SK-N-SH treated with all-trans-retinoic acid at 6 μM for 48 hours (cell line): ENCODE measurements at regions not wholly inside any gene's neighbourhood (a gene's known extent, or its start where the extent isn't known, plus 50 kb on each side); places are given as distances from the start of the nearest gene placed in this dataset.

Experiments
- ATAC-seq: fragments of 200-7000 bp; cut with Tn5 transposase; 3 replicates; pipeline ENCODE4 v1.9.1; 2020; ENCODE audit warnings: mild to moderate bottlenecking, moderate library complexity
- ARNTL ChIP-seq: fragments of 450-650 bp; formaldehyde crosslinking; IDR thresholded peaks from 2 replicates; pipeline ENCODE4 v1.5.0; 2020; ENCODE audit warnings: low read depth, mild to moderate bottlenecking, moderate library complexity, borderline replicate concordance
- BACH2 ChIP-seq: fragments of 250-450 bp; sonication (Bioruptor Pico); IDR thresholded peaks from 2 replicates; pipeline ENCODE4 v1.9.0; 2021; ENCODE audit warnings: mild to moderate bottlenecking, borderline replicate concordance
- CSDC2 ChIP-seq: fragments of 250-450 bp; sonication (Bioruptor Pico); IDR thresholded peaks from 2 replicates; pipeline ENCODE4 v1.5.0; 2020; ENCODE audit warnings: mild to moderate bottlenecking, moderate library complexity
- ESRRG ChIP-seq: fragments of 250-450 bp; sonication (Bioruptor Pico); IDR thresholded peaks from 2 replicates; pipeline ENCODE4 v1.6.1; 2021; ENCODE audit warnings: mild to moderate bottlenecking
- OSR1 ChIP-seq: fragments of 250-450 bp; sonication (Bioruptor Pico); IDR thresholded peaks from 2 replicates; pipeline ENCODE4 v1.8.0; 2022; ENCODE audit warnings: moderate library complexity, mild to moderate bottlenecking, inconsistent platforms
- PPARA ChIP-seq: fragments of 250-450 bp; sonication (Bioruptor Pico); IDR thresholded peaks from 2 replicates; pipeline ENCODE4 v1.5.0; 2020; ENCODE audit warnings: mild to moderate bottlenecking, borderline replicate concordance
- RARB ChIP-seq: fragments of 250-450 bp; sonication (Bioruptor Pico); IDR thresholded peaks from 2 replicates; pipeline ENCODE4 v1.8.0; 2021; ENCODE audit warnings: mild to moderate bottlenecking, moderate library complexity
- SNAI2 ChIP-seq: fragments of 250-450 bp; sonication (Bioruptor Pico); IDR thresholded peaks from 2 replicates; pipeline ENCODE4 v1.5.0; 2020; ENCODE audit warnings: mild to moderate bottlenecking, moderate library complexity
- TCF4 ChIP-seq: fragments of 250-450 bp; sonication (Bioruptor Pico); IDR thresholded peaks from 2 replicates; pipeline ENCODE4 v1.8.0; 2021; ENCODE audit warnings: mild to moderate bottlenecking, moderate library complexity, borderline replicate concordance
- TOX ChIP-seq: fragments of 250-450 bp; sonication (Bioruptor Pico); IDR thresholded peaks from 2 replicates; pipeline ENCODE4 v1.8.0; 2021; ENCODE audit warnings: mild to moderate bottlenecking, moderate library complexity, borderline replicate concordance
- ZFP3 ChIP-seq: fragments of 250-450 bp; sonication (Bioruptor Pico); IDR thresholded peaks from 2 replicates; pipeline ENCODE4 v1.5.0; 2020; ENCODE audit warnings: mild to moderate bottlenecking, moderate library complexity
- ZFP30 ChIP-seq: fragments of 450-650 bp; formaldehyde crosslinking; IDR thresholded peaks from 2 replicates; pipeline ENCODE4 v1.5.0; 2022; ENCODE audit warnings: mild to moderate bottlenecking, moderate library complexity
- ZNF565 ChIP-seq: fragments of 450-650 bp; formaldehyde crosslinking; conservative IDR thresholded peaks from 2 replicates; pipeline ENCODE4 v1.5.0; 2020; ENCODE audit warnings: low read depth, mild to moderate bottlenecking, moderate library complexity
- ZNF8 ChIP-seq: fragments of 450-650 bp; formaldehyde crosslinking; IDR thresholded peaks from 2 replicates; pipeline ENCODE4 v1.5.0; 2020; ENCODE audit warnings: mild to moderate bottlenecking, moderate library complexity
- TF ChIP-seq, protein P1 (sequence below): fragments of 250-450 bp; sonication (Bioruptor Pico); IDR thresholded peaks from 2 replicates; pipeline ENCODE4 v1.5.1; 2021; ENCODE audit warnings: mild to moderate bottlenecking, moderate library complexity
- TF ChIP-seq, protein P2 (sequence below): fragments of 250-450 bp; sonication (Bioruptor Pico); IDR thresholded peaks from 2 replicates; pipeline ENCODE4 v1.8.0; 2021; ENCODE audit warnings: low read depth, mild to moderate bottlenecking, moderate library complexity, borderline replicate concordance
- TF ChIP-seq, protein P3 (sequence below): fragments of 250-450 bp; sonication (Bioruptor Pico); IDR thresholded peaks from 2 replicates; pipeline ENCODE4 v1.8.0; 2020; ENCODE audit warnings: mild to moderate bottlenecking, moderate library complexity, borderline replicate concordance
- TF ChIP-seq, protein P4 (sequence below): fragments of 250-450 bp; sonication (Bioruptor Pico); IDR thresholded peaks from 2 replicates; pipeline ENCODE4 v1.5.1; 2020; ENCODE audit warnings: low read depth, mild to moderate bottlenecking, moderate library complexity
- TF ChIP-seq, protein P5 (sequence below): fragments of 250-450 bp; sonication (Bioruptor Pico); IDR thresholded peaks from 2 replicates; pipeline ENCODE4 v1.5.0; 2020; ENCODE audit warnings: mild to moderate bottlenecking, moderate library complexity

DNA sequence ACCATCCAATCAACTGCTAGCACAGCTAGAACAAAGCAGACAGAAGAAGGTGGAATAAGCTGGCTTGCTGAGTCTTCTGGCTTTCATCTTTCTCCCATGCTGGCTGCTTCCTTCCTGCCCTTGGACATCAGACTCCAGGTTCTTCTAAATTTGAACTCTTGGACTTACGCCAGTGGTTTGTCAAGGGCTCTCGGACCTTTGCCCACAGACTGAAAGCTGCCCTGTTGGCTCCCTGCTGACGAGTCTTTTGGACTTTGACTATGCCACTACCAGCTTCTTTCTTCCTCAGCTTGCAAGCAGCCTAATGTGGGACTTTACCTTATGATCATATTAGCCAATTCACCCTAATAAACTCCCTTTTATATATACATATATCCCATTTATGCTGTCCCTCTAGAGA lies 164.1 kb upstream of the GJE1 start:
- TF ChIP-seq SNAI2, result no peak
- TF ChIP-seq OSR1 (CRISPR knock-in tag), result no peak
- TF ChIP-seq, protein P1, sequence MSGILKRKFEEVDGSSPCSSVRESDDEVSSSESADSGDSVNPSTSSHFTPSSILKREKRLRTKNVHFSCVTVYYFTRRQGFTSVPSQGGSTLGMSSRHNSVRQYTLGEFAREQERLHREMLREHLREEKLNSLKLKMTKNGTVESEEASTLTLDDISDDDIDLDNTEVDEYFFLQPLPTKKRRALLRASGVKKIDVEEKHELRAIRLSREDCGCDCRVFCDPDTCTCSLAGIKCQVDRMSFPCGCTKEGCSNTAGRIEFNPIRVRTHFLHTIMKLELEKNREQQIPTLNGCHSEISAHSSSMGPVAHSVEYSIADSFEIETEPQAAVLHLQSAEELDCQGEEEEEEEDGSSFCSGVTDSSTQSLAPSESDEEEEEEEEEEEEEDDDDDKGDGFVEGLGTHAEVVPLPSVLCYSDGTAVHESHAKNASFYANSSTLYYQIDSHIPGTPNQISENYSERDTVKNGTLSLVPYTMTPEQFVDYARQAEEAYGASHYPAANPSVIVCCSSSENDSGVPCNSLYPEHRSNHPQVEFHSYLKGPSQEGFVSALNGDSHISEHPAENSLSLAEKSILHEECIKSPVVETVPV (CRISPR knock-in tag), result no peak
- TF ChIP-seq, protein P2, sequence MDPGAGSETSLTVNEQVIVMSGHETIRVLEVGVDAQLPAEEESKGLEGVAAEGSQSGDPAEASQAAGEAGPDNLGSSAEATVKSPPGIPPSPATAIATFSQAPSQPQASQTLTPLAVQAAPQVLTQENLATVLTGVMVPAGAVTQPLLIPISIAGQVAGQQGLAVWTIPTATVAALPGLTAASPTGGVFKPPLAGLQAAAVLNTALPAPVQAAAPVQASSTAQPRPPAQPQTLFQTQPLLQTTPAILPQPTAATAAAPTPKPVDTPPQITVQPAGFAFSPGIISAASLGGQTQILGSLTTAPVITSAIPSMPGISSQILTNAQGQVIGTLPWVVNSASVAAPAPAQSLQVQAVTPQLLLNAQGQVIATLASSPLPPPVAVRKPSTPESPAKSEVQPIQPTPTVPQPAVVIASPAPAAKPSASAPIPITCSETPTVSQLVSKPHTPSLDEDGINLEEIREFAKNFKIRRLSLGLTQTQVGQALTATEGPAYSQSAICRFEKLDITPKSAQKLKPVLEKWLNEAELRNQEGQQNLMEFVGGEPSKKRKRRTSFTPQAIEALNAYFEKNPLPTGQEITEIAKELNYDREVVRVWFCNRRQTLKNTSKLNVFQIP (CRISPR knock-in tag), result no peak
- no peak for TF ChIP-seq ZFP30 (CRISPR knock-in tag)
- TF ChIP-seq ESRRG (CRISPR knock-in tag), result no peak
- TF ChIP-seq PPARA, result no peak
- TF ChIP-seq ZNF8 (CRISPR knock-in tag), result no peak
- TF ChIP-seq, protein P3, sequence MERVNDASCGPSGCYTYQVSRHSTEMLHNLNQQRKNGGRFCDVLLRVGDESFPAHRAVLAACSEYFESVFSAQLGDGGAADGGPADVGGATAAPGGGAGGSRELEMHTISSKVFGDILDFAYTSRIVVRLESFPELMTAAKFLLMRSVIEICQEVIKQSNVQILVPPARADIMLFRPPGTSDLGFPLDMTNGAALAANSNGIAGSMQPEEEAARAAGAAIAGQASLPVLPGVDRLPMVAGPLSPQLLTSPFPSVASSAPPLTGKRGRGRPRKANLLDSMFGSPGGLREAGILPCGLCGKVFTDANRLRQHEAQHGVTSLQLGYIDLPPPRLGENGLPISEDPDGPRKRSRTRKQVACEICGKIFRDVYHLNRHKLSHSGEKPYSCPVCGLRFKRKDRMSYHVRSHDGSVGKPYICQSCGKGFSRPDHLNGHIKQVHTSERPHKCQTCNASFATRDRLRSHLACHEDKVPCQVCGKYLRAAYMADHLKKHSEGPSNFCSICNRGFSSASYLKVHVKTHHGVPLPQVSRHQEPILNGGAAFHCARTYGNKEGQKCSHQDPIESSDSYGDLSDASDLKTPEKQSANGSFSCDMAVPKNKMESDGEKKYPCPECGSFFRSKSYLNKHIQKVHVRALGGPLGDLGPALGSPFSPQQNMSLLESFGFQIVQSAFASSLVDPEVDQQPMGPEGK (CRISPR knock-in tag), result no peak
- no peak for ATAC-seq

DNA sequence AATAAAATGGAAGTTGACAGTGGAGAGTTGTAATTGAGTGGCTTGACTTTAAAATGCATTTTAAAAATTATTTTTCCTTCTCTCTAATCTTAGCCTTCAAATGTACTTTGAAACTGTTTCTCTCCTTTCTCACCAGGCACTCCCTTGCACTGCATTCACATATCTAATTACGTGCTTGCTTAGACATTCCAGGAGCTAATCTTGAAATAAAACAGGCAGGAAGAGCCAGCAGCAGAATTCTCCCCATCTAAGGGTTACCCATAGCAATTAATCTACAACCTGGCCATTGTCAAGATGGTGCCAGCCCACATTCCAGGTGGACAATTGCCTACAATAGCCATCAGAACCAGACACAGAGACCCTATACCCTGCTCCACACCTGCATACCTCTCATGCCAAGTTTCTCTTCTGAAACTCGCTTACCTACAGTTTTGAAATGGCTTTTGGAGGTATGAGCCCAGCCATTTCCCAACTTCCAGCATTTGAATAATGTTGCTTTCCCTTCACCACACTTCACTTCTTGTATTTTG lies 167.6 kb upstream of the GJE1 start:
- TF ChIP-seq, protein P4, sequence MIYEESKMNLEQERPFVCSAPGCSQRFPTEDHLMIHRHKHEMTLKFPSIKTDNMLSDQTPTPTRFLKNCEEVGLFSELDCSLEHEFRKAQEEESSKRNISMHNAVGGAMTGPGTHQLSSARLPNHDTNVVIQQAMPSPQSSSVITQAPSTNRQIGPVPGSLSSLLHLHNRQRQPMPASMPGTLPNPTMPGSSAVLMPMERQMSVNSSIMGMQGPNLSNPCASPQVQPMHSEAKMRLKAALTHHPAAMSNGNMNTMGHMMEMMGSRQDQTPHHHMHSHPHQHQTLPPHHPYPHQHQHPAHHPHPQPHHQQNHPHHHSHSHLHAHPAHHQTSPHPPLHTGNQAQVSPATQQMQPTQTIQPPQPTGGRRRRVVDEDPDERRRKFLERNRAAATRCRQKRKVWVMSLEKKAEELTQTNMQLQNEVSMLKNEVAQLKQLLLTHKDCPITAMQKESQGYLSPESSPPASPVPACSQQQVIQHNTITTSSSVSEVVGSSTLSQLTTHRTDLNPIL (CRISPR knock-in tag), result no peak
- TF ChIP-seq ZFP3 (CRISPR knock-in tag) (no peak), CSDC2 (CRISPR knock-in tag) (no peak), ZNF8 (CRISPR knock-in tag) (no peak), TCF4 (CRISPR knock-in tag) (no peak), RARB (CRISPR knock-in tag) (no peak), BACH2 (CRISPR knock-in tag) (no peak), ZNF565 (CRISPR knock-in tag) (no peak), PPARA (no peak), ZFP30 (CRISPR knock-in tag) (no peak), TOX (CRISPR knock-in tag) (no peak), SNAI2 (no peak), ARNTL (CRISPR knock-in tag) (no peak)
- TF ChIP-seq, protein P3 (CRISPR knock-in tag), result no peak
- TF ChIP-seq, protein P5, sequence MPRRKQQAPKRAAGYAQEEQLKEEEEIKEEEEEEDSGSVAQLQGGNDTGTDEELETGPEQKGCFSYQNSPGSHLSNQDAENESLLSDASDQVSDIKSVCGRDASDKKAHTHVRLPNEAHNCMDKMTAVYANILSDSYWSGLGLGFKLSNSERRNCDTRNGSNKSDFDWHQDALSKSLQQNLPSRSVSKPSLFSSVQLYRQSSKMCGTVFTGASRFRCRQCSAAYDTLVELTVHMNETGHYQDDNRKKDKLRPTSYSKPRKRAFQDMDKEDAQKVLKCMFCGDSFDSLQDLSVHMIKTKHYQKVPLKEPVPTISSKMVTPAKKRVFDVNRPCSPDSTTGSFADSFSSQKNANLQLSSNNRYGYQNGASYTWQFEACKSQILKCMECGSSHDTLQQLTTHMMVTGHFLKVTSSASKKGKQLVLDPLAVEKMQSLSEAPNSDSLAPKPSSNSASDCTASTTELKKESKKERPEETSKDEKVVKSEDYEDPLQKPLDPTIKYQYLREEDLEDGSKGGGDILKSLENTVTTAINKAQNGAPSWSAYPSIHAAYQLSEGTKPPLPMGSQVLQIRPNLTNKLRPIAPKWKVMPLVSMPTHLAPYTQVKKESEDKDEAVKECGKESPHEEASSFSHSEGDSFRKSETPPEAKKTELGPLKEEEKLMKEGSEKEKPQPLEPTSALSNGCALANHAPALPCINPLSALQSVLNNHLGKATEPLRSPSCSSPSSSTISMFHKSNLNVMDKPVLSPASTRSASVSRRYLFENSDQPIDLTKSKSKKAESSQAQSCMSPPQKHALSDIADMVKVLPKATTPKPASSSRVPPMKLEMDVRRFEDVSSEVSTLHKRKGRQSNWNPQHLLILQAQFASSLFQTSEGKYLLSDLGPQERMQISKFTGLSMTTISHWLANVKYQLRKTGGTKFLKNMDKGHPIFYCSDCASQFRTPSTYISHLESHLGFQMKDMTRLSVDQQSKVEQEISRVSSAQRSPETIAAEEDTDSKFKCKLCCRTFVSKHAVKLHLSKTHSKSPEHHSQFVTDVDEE (CRISPR knock-in tag), result no peak
- TF ChIP-seq, protein P2 (CRISPR knock-in tag), result no peak
- peak; percentile 44 for ATAC-seq
